Activated CD4-positive, alpha-beta memory T cell treated with anti-CD3 and anti-CD28 coated beads, Interleukin-2, amount 10 ng/mL, durations not matched to agents 7 days and 5 days (primary cell): ENCODE measurements at regions not wholly inside any gene's neighbourhood (a gene's known extent, or its start where the extent isn't known, plus 50 kb on each side); places are given as distances from the start of the nearest gene placed in this dataset.
"Not testable (repeated sequence)": the region's sequence is repeated elsewhere in the genome, so short reads cannot be mapped to it uniquely, and the experiment has no call there.

Source experiments
- CTCF ChIA-PET: fragments of 350-600 bp; sonication (Branson Sonifier 250); formaldehyde crosslinking; loops from one replicate; lab custom pipeline; 2021; ENCODE audit warnings: antibody characterized with exemption, inconsistent platforms; lab: Charles Lee
- POLR2A ChIA-PET: fragments of 350-600 bp; sonication (Branson Sonifier 250); formaldehyde crosslinking; loops from one replicate; lab custom pipeline; 2021; ENCODE audit warnings: antibody characterized with exemption; lab: Charles Lee
- DNase-seq: peaks from one replicate; pipeline ENCODE4 v3.0.0-alpha.2; 2020
- H3K27ac Mint-ChIP-seq: one replicate; pipeline ENCODE4 v1.8.0; 2021; ENCODE audit warnings: mild to moderate bottlenecking, mixed read lengths
- H3K27me3 Mint-ChIP-seq: one replicate; pipeline ENCODE4 v1.8.0; 2021; ENCODE audit warnings: mixed read lengths
- H3K36me3 Mint-ChIP-seq: one replicate; pipeline ENCODE4 v1.8.0; 2021; ENCODE audit warnings: low read depth, mixed read lengths
- H3K4me1 Mint-ChIP-seq: one replicate; pipeline ENCODE4 v1.8.0; 2021; ENCODE audit warnings: mixed read lengths
- H3K4me3 Mint-ChIP-seq: one replicate; pipeline ENCODE4 v1.8.0; 2021; ENCODE audit warnings: mild to moderate bottlenecking, mixed read lengths
- H3K9me3 Mint-ChIP-seq: one replicate; pipeline ENCODE4 v1.8.0; 2021; ENCODE audit warnings: mixed read lengths

DNA sequence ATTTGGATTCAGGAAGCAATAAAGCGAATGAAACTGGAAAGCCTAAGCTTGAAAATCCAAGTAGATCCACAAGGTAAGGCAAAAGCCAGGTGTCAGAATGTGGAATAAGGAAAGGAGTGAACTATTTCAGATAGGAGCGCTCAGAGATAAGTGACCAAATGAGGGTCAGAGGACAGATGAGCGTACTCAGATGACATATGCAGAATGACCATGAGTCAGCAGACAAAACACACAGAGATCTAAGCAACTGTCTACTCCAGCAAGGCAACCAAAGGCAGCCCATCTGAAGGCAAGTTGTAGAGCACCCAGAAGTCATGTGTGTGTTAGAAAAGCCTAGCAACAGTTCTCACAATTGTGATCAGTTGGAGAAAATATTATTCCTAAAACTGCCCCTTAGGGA is 548.4 kb upstream of the FSHR start:
- CTCF ChIA-PET, result no interaction called here
- POLR2A ChIA-PET, result no interaction called here

DNA sequence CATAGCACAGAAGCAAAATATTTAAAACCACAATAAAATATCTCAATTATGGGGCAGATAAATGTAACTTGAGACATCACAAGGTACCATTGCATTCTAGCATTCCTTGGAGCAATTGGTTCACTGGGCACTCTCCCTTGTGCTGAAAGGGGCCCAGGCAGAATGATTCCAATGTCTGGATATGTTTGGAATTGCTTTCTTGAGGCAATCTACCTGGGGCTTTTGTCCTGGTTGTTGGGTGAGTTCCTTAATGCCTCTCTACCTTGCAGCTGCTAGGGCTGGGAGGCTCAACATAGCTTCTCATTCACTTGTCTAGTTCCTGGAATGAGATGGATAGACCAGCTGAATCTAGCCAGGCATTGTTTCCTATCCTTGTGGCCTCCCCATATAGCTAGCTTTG is 539.6 kb upstream of the FSHR start:
- POLR2A ChIA-PET, result no interaction called here

More for the DNA sequence above, 548.4 kb upstream of the FSHR start:
- H3K36me3 Mint-ChIP-seq, result no peaks in the 10 kb centered on the region
- H3K27ac Mint-ChIP-seq, result no peak overlapping the region
- H3K4me3 Mint-ChIP-seq, result no peak overlapping the region
- no peak for DNase-seq
- no peaks in the 10 kb centered on the region for H3K4me1 Mint-ChIP-seq
- H3K27me3 Mint-ChIP-seq, result no peaks in the 10 kb centered on the region
- peaks cover 2% of the 10 kb centered on the region for H3K9me3 Mint-ChIP-seq

DNA sequence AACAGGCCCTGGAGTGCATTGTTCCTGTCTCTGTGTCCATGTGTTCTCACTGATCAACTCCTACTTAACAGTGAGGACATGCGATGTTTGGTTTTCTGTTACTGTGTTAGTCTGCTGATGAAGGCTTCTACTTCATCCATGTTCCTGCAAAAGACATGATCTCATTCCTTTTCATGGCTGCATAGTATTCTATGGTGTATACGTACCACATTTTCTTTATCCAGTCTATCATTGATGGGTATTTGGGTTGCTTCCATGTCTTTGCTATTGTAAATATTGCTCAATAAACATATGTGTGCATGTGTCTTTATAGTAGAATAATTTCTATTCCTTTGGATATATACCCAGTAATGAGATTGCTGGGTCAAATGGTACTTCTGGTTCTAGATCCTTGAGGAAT is 537.7 kb upstream of the FSHR start:
- H3K36me3 Mint-ChIP-seq, H3K27me3 Mint-ChIP-seq, DNase-seq, CTCF ChIA-PET, H3K9me3 Mint-ChIP-seq, H3K4me3 Mint-ChIP-seq, H3K4me1 Mint-ChIP-seq, H3K27ac Mint-ChIP-seq, POLR2A ChIA-PET: not testable (repeated sequence)

More for the DNA sequence above, 539.6 kb upstream of the FSHR start:
- Mint-ChIP-seq H3K36me3 (no peaks in the 10 kb centered on the region), H3K9me3 (no peaks in the 10 kb centered on the region), H3K4me1 (no peaks in the 10 kb centered on the region), H3K27me3 (no peaks in the 10 kb centered on the region), H3K27ac (no peak overlapping the region), H3K4me3 (no peak overlapping the region)
- CTCF ChIA-PET, result no interaction called here
- DNase-seq, result no peak

DNA sequence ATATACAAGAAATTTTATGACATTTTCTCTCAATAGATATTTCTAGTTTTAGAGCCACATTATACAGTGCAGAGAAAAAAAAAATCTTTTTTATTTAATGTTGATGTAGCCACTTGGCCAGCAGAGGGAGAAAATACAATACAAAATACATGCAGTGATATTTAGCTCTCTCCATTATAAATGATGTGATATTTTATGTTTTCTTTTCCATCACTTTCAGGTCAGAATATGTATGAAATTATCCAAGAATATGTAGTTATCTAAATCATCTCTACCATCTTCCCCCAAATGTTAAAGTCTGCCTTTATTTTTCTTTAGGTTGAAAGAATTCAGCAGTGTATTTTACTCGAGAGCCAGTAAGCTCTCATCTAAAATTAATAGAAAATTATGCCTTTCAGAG is 533.6 kb upstream of the FSHR start:
- Mint-ChIP-seq H3K9me3 (no peaks in the 10 kb centered on the region), H3K27me3 (no peaks in the 10 kb centered on the region), H3K36me3 (no peaks in the 10 kb centered on the region), H3K4me3 (no peak overlapping the region), H3K4me1 (no peaks in the 10 kb centered on the region), H3K27ac (no peak overlapping the region)
- CTCF ChIA-PET, result interaction anchor here (0.6 to 1.0 kb wide), 3 partner anchors 293 to 456 kb away, joined by 3 read pairs; no protein-coding TSS in a partner anchor
- POLR2A ChIA-PET, result no interaction called here
- DNase-seq, result no peak

DNA sequence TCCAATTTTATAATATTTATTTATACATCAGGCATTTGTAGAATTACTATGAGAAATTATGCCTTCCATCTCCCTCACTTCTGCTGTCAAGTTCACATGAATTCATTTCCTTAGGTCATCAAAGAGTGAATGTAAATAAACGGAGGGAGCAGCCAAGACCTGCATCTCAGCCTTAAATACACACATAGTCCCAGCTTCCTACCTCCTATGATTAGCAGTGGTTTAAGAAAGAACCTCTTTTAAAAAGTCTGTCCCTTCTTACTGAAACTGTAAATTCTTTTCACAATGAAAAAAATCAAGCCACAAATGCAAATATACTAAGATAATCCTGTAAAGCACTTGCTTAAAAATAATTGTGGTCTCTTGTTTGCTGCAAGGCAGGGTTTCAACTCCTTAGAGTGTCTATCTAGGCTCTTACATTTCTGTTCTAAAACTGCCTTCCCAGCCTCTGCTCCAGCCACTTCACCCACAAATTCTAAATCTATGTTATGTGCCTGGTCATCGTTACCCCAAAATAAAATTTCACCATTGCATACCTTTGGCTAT is 532.7 kb upstream of the FSHR start:
- Mint-ChIP-seq H3K27ac (no peak overlapping the region), H3K36me3 (no peaks in the 10 kb centered on the region), H3K4me3 (no peak overlapping the region), H3K27me3 (no peaks in the 10 kb centered on the region), H3K9me3 (no peaks in the 10 kb centered on the region), H3K4me1 (no peaks in the 10 kb centered on the region)
- no peak for DNase-seq
- CTCF ChIA-PET, result no interaction called here
- POLR2A ChIA-PET, result no interaction called here

DNA sequence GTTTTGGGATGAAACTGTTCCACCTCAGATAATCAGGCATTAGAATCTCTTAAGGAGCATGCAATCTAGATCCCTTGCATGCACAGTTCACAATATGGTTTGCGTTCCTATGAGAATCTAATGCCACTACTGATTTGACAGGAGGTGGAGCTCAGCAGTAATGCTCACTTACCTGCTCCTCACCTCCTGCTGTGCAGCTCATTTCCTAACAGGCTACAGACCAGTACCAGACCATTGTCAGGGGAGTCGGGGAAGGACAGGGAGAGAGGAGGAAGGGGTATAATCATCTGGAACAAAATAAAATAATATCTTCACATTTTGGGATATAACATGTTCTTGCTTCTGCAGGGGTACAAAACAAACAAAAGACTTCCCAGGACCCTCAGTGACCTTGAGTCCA is 532.0 kb upstream of the FSHR start:
- ChIA-PET POLR2A (no interaction called here), CTCF (no interaction called here)
- no peaks in the 10 kb centered on the region for H3K4me1 Mint-ChIP-seq
- H3K27ac Mint-ChIP-seq, result no peak overlapping the region
- H3K9me3 Mint-ChIP-seq, result no peaks in the 10 kb centered on the region
- no peaks in the 10 kb centered on the region for H3K27me3 Mint-ChIP-seq
- DNase-seq, result no peak
- H3K36me3 Mint-ChIP-seq, result no peaks in the 10 kb centered on the region
- no peak overlapping the region for H3K4me3 Mint-ChIP-seq

DNA sequence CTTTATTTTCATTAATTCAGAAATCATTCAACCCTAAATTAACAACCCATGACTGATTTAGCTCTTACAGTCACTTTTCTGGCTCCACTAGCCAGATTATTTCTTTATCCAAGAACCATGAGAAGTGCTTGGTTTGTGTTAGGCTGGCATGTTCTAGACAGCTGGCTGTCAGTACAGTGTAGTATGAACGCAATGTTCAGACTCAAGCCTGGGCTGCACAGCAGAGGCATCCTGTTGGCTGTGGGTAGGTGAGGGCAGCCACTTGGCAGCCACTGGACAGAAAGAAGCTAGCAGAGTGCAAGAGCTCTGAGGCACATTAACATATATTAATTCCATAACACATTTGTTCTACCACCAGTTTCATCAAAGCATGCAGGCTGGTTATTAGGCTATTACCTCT is 522.9 kb upstream of the FSHR start:
- no peaks in the 10 kb centered on the region for H3K27me3 Mint-ChIP-seq
- ChIA-PET POLR2A (no interaction called here), CTCF (no interaction called here)
- H3K4me1 Mint-ChIP-seq, result no peaks in the 10 kb centered on the region
- no peaks in the 10 kb centered on the region for H3K9me3 Mint-ChIP-seq
- no peak overlapping the region for H3K27ac Mint-ChIP-seq
- no peak for DNase-seq
- no peaks in the 10 kb centered on the region for H3K36me3 Mint-ChIP-seq
- no peak overlapping the region for H3K4me3 Mint-ChIP-seq

DNA sequence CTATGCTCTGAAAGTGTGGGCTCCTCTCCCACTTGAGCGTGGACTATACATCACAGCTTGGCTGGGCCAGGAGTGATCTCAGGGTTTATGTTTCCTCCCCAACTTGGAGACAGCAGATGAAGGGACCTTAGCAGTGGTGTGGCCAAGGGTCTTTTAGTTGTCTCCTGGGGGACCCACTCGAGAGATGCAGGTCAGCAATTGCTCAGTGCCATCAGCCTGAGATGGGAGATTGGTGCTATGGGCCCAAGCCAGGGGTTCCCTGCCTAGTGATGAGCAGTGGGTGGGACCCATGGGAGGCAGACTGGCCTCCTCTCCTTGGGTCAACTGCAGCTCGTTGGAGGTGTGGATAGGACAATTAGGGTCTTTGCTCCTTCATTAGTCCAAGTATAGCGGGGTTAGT is 510.5 kb upstream of the FSHR start:
- Mint-ChIP-seq H3K27me3 (no peaks in the 10 kb centered on the region), H3K9me3 (no peaks in the 10 kb centered on the region), H3K27ac (no peak overlapping the region), H3K4me1 (no peaks in the 10 kb centered on the region), H3K36me3 (no peaks in the 10 kb centered on the region), H3K4me3 (no peak overlapping the region)
- ChIA-PET POLR2A (no interaction called here), CTCF (no interaction called here)
- no peak for DNase-seq

DNA sequence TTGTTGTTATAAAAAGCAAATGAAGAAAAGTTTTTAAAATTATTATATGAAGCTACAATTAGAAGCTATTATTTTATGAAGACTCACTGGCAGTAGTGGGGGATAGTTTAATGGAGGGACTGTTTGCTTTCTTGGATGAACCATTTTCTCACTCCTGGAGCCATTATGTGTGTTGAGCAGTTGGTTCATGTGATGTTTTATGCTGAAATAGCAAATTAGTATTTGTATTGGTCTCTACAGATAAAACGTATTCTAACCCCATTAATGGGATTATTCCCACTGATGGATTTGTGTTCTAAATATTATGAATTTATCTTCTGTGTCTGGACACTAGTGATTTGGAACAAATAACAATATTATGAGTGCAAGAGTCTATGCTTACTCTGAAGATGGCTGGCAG is 507.5 kb upstream of the FSHR start:
- POLR2A ChIA-PET, result no interaction called here
- Mint-ChIP-seq H3K4me3 (no peak overlapping the region), H3K36me3 (no peaks in the 10 kb centered on the region), H3K4me1 (no peaks in the 10 kb centered on the region), H3K27ac (no peak overlapping the region), H3K9me3 (no peaks in the 10 kb centered on the region), H3K27me3 (no peaks in the 10 kb centered on the region)
- CTCF ChIA-PET, result no interaction called here
- no peak for DNase-seq

DNA sequence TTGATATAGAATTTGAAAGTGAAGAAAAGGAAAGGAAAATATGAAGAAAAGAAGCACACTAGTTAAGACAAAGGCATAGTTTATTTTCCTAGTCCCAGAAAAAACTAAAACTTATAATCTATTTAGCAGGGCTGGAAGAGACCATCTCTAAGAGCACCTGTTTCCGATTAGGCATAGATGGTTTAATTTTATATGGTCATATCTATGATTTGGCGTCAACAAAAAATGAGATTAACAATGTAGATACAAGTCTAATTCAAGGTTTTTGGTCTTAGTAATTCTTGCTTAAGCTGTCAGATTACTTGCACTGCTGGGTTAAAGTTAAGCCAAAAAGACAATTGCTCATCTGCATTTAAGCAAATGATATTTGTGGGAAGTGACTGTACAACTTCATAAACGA is 502.5 kb upstream of the FSHR start:
- DNase-seq, result no peak
- Mint-ChIP-seq H3K4me1 (no peaks in the 10 kb centered on the region), H3K36me3 (no peaks in the 10 kb centered on the region), H3K27ac (no peak overlapping the region), H3K9me3 (no peaks in the 10 kb centered on the region), H3K27me3 (no peaks in the 10 kb centered on the region), H3K4me3 (no peak overlapping the region)
- ChIA-PET CTCF (no interaction called here), POLR2A (no interaction called here)

DNA sequence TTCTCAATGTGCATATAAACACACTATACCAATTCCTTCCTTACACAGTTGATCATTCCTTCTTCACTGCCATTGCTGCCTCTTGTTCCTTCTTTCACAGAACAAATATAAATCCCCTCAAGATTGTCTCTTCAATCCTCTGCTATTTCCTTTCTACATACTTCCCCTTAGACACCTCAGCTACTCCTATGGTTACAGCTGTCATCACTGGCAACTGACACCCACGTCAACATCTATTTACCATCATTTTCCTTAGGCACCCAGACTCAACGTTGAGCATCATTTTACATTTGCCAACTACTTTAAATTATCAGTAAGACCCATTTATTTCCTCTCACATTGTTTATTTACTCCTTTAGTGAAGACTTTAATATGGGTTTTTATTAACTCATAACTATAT is 488.8 kb upstream of the FSHR start:
- H3K27me3 Mint-ChIP-seq, result no peaks in the 10 kb centered on the region
- H3K4me1 Mint-ChIP-seq, result no peaks in the 10 kb centered on the region
- no peaks in the 10 kb centered on the region for H3K36me3 Mint-ChIP-seq
- ChIA-PET CTCF (no interaction called here), POLR2A (no interaction called here)
- H3K4me3 Mint-ChIP-seq, result no peak overlapping the region
- DNase-seq, result no peak
- no peak overlapping the region for H3K27ac Mint-ChIP-seq
- peaks cover 3% of the 10 kb centered on the region for H3K9me3 Mint-ChIP-seq

DNA sequence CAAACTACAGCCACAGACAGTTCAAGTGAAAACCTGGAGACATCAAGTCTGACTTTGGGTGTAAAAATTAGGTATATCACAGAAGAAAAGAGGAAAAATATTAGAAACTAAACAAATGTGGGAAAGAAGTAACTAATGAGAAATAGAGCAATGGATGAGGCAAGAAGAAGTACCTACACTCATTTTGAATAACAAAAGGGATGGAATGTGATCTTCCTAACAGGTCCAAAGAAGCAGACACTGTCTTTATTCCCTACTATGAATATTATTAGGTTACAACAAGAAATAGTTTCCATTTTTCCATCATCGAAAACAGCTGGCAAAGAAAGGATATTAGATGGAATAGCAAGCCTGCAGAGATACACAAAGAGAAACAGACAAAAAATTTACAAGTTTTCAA is 486.3 kb upstream of the FSHR start:
- Mint-ChIP-seq H3K27me3 (no peaks in the 10 kb centered on the region), H3K4me3 (no peak overlapping the region), H3K36me3 (no peaks in the 10 kb centered on the region), H3K9me3 (peaks cover 2% of the 10 kb centered on the region), H3K27ac (no peak overlapping the region), H3K4me1 (no peaks in the 10 kb centered on the region)
- DNase-seq, result no peak
- CTCF ChIA-PET, result interaction anchor here (0.7 kb wide), 1 partner anchor 14 kb away, joined by 3 read pairs; no protein-coding TSS in a partner anchor
- POLR2A ChIA-PET, result no interaction called here

DNA sequence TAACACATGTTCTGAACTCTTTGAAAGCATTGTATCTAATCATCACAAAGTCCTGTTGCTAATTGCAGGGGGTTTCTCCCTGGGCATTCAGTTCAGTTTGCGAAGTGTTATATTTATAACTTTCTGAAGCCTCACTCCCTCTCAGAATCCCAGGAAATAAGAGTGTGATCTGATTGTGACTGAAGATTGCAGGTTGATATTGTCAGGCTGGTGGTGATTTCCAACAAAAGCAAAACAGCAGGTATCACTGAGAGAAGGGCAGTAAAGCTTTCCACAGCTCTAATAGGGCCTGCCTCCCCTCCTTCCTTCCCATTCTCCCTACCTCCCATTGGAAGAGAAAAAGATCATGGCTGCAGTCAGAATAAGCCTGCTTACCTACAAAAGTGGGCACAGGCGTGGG is 466.7 kb upstream of the FSHR start:
- H3K4me3 Mint-ChIP-seq, result no peak overlapping the region
- CTCF ChIA-PET, result no interaction called here

DNA sequence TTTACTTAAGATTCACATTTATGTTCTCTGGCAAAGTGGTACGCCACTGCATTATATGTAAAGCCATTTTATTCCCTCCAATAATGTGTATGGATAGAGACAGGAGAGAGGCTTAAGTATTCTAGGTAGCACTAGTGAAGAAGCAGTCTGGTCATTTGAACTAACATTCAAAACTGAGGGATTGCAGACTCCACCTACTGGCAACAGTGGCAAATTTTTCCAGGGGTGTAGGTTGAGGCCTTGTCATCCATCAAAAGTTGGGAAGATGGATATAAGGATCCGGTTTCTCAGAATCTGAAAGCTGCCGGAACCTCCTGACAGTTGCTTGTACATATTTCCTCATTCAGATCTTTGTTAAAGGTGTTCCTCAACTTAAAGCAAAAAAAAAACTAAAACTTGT is 465.5 kb upstream of the FSHR start:
- Mint-ChIP-seq H3K36me3 (no peaks in the 10 kb centered on the region), H3K9me3 (no peaks in the 10 kb centered on the region), H3K4me1 (no peaks in the 10 kb centered on the region), H3K27ac (no peak overlapping the region), H3K27me3 (no peaks in the 10 kb centered on the region), H3K4me3 (no peak overlapping the region)
- POLR2A ChIA-PET, result no interaction called here
- CTCF ChIA-PET, result no interaction called here
- DNase-seq, result no peak

More for the DNA sequence above, 466.7 kb upstream of the FSHR start:
- no peak for DNase-seq
- POLR2A ChIA-PET, result no interaction called here
- Mint-ChIP-seq H3K9me3 (no peaks in the 10 kb centered on the region), H3K27me3 (no peaks in the 10 kb centered on the region), H3K36me3 (no peaks in the 10 kb centered on the region), H3K4me1 (no peaks in the 10 kb centered on the region), H3K27ac (no peak overlapping the region)
